Subcutaneous abdominal adipose tissue (tissue), 5 donors: ENCODE measurements at regions not wholly inside any gene's neighbourhood (a gene's known extent, or its start where the extent isn't known, plus 50 kb on each side); places are given as distances from the start of the nearest gene placed in this dataset.
A peak's percentile ranks its signal among the peaks of the same experiment; 100 is the strongest.

Experiments
- H3K27ac ChIP-seq: one replicate; pipeline ENCODE4 v1.7.0; 2013; ENCODE audit warnings: low read depth, mild to moderate bottlenecking, inconsistent platforms, low read length, moderate library complexity
- H3K27me3 ChIP-seq, 5 donors: one replicate each; pipeline ENCODE4 v1.7.0; 2013; ENCODE audit warnings: low read length in 5 of 5, inconsistent platforms in 1 of 5; ENCODE audit not compliant: control insufficient read depth in 5 of 5, insufficient read depth in 4 of 5
- H3K36me3 ChIP-seq, 5 donors: one replicate each; pipeline ENCODE4 v1.7.0; 2013; ENCODE audit warnings: low read length in 5 of 5; ENCODE audit not compliant: control insufficient read depth in 5 of 5, insufficient read depth in 5 of 5
- H3K4me1 ChIP-seq, 5 donors: one replicate each; pipeline ENCODE4 v1.7.0; 2013; ENCODE audit warnings: low read length in 5 of 5, mild to moderate bottlenecking in 3 of 5, moderate library complexity in 1 of 5; ENCODE audit not compliant: control insufficient read depth in 5 of 5, insufficient read depth in 5 of 5
- H3K4me3 ChIP-seq, 5 donors: one replicate each; pipeline ENCODE4 v1.7.0; 2013; ENCODE audit warnings: low read length in 5 of 5, low read depth in 1 of 5
- H3K9ac ChIP-seq, 5 donors: one replicate each; pipeline ENCODE4 v1.7.0; 2013; ENCODE audit warnings: low read length in 5 of 5, mild to moderate bottlenecking in 4 of 5, moderate library complexity in 3 of 5
- H3K9me3 ChIP-seq, 5 donors: one replicate each; pipeline ENCODE4 v1.7.0; 2013; ENCODE audit warnings: low read length in 5 of 5; ENCODE audit not compliant: control insufficient read depth in 5 of 5
- donor health status: healthy.
- donor health status: healthy.
- donor health status: healthy.
- donor health status: healthy.
- donor health status: healthy.

GRCh38 chr3:87627316-87627715 is 350.9 kb upstream of the POU1F1 start:
- no peak overlapping the region for H3K27ac ChIP-seq

DNA sequence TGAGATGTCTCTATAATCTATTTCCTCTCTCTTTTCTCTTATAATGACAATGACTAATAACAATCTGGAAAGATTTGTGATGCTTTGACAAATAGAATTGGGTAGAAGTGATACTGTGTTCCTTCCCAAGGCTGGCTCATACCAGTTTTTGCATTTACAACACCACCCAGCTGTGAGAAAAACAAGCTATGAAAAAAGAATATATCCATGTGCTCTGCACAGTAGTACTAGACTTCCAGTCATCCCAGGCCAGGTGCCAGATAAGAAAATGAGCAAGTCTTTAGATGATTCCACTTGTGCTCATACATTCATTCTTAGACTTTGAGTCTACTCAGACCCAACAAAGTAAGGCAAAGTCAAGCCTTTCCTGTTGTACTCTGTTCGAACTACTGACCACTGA is 350.2 kb upstream of the POU1F1 start:
- no peaks in the 10 kb centered on the region for H3K27me3 ChIP-seq
- H3K36me3 ChIP-seq: no peaks in the 10 kb centered on the region
- H3K9me3 ChIP-seq: no peaks in the 10 kb centered on the region
- no peak overlapping the region for H3K4me3 ChIP-seq
- H3K27ac ChIP-seq: no peak overlapping the region
- peaks cover 0 to 4% (median 0%) of the 10 kb centered on the region in 5 donors for H3K4me1 ChIP-seq
- no peak overlapping the region for H3K9ac ChIP-seq

More at GRCh38 chr3:87627316-87627715, 350.9 kb upstream of the POU1F1 start:
- Histone ChIP-seq H3K9me3 (no peaks in the 10 kb centered on the region), H3K4me1 (peaks cover 0 to 4% (median 0%) of the 10 kb centered on the region in 5 donors), H3K36me3 (no peaks in the 10 kb centered on the region), H3K9ac (no peak overlapping the region), H3K27me3 (no peaks in the 10 kb centered on the region), H3K4me3 (no peak overlapping the region)

DNA sequence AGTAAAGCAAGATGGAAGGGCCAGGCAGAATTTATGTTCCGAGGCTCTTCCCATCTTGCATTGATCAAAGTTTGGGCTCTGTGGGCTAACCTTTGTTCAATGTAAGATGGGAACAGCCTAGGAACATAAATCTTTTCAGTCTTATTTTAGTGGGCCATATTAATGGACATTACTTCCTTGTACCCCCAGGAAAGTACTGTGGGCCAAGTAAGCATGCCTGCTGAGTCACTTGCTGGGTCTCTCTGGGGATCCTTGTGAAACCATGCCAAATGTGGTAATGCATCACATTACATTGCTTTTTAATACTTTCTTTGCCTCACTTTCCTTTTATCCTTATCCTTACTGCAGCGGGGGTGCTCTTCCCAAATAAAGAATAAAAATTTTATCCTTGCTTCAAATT is 349.5 kb upstream of the POU1F1 start:
- Histone ChIP-seq H3K4me1 (peaks cover 0 to 4% (median 0%) of the 10 kb centered on the region in 5 donors), H3K27me3 (no peaks in the 10 kb centered on the region), H3K27ac (no peak overlapping the region), H3K4me3 (no peak overlapping the region), H3K9ac (no peak overlapping the region), H3K36me3 (no peaks in the 10 kb centered on the region), H3K9me3 (no peaks in the 10 kb centered on the region)

DNA sequence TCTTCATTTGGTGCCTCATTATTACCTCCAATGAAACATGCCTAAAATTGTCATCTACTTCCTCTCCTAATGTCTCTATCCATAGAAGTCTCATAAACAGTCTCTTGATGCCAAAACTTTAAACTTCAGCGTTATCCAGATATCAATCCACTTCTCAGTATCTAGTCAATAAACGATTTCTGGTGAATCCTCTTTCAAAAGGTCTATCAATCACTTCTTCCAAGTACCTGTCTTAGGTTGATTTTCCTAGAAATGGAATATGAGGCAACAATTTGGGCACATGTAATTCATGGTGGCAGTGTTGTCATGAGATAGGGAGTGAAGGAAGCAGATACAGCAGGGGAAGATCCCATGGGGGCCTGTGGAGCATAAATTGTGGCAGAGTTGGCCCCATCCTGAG is 348.5 kb upstream of the POU1F1 start:
- Histone ChIP-seq H3K9ac (no peak overlapping the region), H3K27me3 (no peaks in the 10 kb centered on the region), H3K4me1 (peaks cover 0 to 4% (median 0%) of the 10 kb centered on the region in 5 donors), H3K4me3 (no peak overlapping the region), H3K9me3 (no peaks in the 10 kb centered on the region), H3K36me3 (no peaks in the 10 kb centered on the region), H3K27ac (no peak overlapping the region)

GRCh38 chr3:87621667-87622066 is 345.3 kb upstream of the POU1F1 start:
- H3K9ac ChIP-seq: no peak overlapping the region
- H3K4me1 ChIP-seq: peaks cover 0 to 4% (median 0%) of the 10 kb centered on the region in 5 donors
- no peak overlapping the region for H3K27ac ChIP-seq

GRCh38 chr3:87615506-87615905 is 339.1 kb upstream of the POU1F1 start:
- Histone ChIP-seq H3K36me3 (no peaks in the 10 kb centered on the region), H3K9ac (no peak overlapping the region), H3K27ac (no peak overlapping the region), H3K4me3 (no peak overlapping the region), H3K4me1 (no peaks in the 10 kb centered on the region), H3K9me3 (peaks cover 3 to 20% (median 19%) of the 10 kb centered on the region in 5 donors), H3K27me3 (no peaks in the 10 kb centered on the region)

More at GRCh38 chr3:87621667-87622066, 345.3 kb upstream of the POU1F1 start:
- H3K27me3 ChIP-seq: no peaks in the 10 kb centered on the region
- no peaks in the 10 kb centered on the region for H3K36me3 ChIP-seq
- H3K9me3 ChIP-seq: peaks cover 0 to 3% (median 0%) of the 10 kb centered on the region in 5 donors
- H3K4me3 ChIP-seq: no peak overlapping the region

GRCh38 chr3:87614998-87615397 is 338.6 kb upstream of the POU1F1 start:
- H3K9ac ChIP-seq: no peak overlapping the region
- H3K4me1 ChIP-seq: no peaks in the 10 kb centered on the region
- no peaks in the 10 kb centered on the region for H3K36me3 ChIP-seq
- H3K9me3 ChIP-seq: peaks cover 3 to 20% (median 19%) of the 10 kb centered on the region in 5 donors
- H3K27me3 ChIP-seq: no peaks in the 10 kb centered on the region
- H3K27ac ChIP-seq: no peak overlapping the region
- peak overlapping the region in 1 of 5 donors; percentile 35 for H3K4me3 ChIP-seq

- Histone ChIP-seq H3K27me3 (no peaks in the 10 kb centered on the region), H3K4me3 (peak overlapping the region in 1 of 5 donors; percentile 1), H3K27ac (no peak overlapping the region), H3K9ac (no peak overlapping the region), H3K36me3 (no peaks in the 10 kb centered on the region), H3K9me3 (peaks cover 0 to 13% (median 10%) of the 10 kb centered on the region in 5 donors), H3K4me1 (no peaks in the 10 kb centered on the region)
Observed at GRCh38 chr3:87607234-87607633, 330.9 kb upstream of the POU1F1 start.

- Histone ChIP-seq H3K4me3 (no peak overlapping the region), H3K27me3 (no peaks in the 10 kb centered on the region), H3K9ac (no peak overlapping the region), H3K36me3 (no peaks in the 10 kb centered on the region), H3K9me3 (peaks cover 0 to 13% (median 9%) of the 10 kb centered on the region in 5 donors), H3K27ac (no peak overlapping the region), H3K4me1 (no peaks in the 10 kb centered on the region)
Observed at GRCh38 chr3:87595798-87596197, 319.4 kb upstream of the POU1F1 start.

- no peaks in the 10 kb centered on the region for H3K4me1 ChIP-seq
- H3K4me3 ChIP-seq: no peak overlapping the region
- H3K9ac ChIP-seq: no peak overlapping the region
- no peaks in the 10 kb centered on the region for H3K36me3 ChIP-seq
- H3K9me3 ChIP-seq: peaks cover 0 to 3% (median 0%) of the 10 kb centered on the region in 5 donors
- H3K27me3 ChIP-seq: no peaks in the 10 kb centered on the region
- H3K27ac ChIP-seq: no peak overlapping the region
Observed at GRCh38 chr3:87581240-87581639, 304.9 kb upstream of the POU1F1 start.

DNA sequence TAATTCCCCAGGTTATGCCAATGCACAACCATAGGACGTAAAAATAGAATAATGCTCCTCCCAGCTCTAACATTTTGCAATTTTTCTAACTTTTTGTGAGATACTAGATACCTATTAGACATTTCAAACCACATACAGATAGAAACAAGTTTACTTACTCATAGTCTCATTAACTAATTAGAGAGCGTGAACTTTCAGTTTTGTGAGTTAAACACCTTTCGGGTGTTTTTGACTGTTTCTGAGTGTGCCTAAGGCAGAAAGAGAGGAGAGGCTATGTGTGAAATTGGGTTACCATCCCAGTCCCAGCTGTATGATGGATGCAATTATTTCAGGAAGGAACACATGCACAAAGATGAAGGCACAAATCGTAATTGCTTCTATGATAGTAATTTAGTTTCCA is 300.4 kb upstream of the POU1F1 start:
- Histone ChIP-seq H3K27me3 (no peaks in the 10 kb centered on the region), H3K27ac (no peak overlapping the region), H3K9me3 (no peaks in the 10 kb centered on the region)

More for the DNA sequence above, 300.4 kb upstream of the POU1F1 start:
- no peak overlapping the region for H3K4me3 ChIP-seq
- H3K9ac ChIP-seq: no peak overlapping the region
- H3K4me1 ChIP-seq: no peaks in the 10 kb centered on the region
- H3K36me3 ChIP-seq: no peaks in the 10 kb centered on the region
